ENCODE measurements at regions not wholly inside any gene's neighbourhood (a gene's known extent, or its start where the extent isn't known, plus 50 kb on each side); places are given as distances from the start of the nearest gene placed in this dataset.
"Not testable (repeated sequence)": the region's sequence is repeated elsewhere in the genome, so short reads cannot be mapped to it uniquely, and the experiment has no call there.

DNA sequence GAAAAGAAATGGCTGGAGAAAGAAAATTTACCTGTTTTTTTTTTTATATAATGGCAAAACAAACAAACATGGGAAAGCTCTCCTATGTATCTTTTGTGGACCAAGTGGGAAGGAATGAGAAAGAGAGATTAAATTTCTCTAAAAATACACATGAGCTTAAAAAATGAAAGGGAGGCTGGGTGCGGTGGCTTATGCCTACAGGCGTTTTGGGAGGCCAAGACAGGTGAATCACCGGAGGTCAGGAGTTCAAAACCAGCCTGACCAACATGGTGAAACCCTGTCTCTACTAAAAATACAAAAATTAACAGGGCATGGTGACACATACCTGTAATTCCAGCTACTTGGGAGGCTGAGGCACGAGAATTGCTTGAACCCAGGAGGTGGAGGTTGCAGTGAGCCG is 388.0 kb downstream of the TFAP2B start:
- H3K27me3 ChIP-seq (ENCODE audit: control insufficient read depth, insufficient read depth, low read length); DNase-seq (ENCODE audit: low read depth, low spot score); H3K4me1 ChIP-seq (ENCODE audit: control insufficient read depth, insufficient read depth, low read length); H3K27ac ChIP-seq (ENCODE audit: low read length); H3K36me3 ChIP-seq (ENCODE audit: control insufficient read depth, insufficient read depth, low read length); H3K9me3 ChIP-seq (ENCODE audit: control insufficient read depth, insufficient read depth, low read length); H3K4me3 ChIP-seq (ENCODE audit: low read length): not testable (repeated sequence)
- no CpG with 5 or more reads among the region's 5 CpGs for WGBS (ENCODE audit: insufficient coverage, insufficient read length)

DNA sequence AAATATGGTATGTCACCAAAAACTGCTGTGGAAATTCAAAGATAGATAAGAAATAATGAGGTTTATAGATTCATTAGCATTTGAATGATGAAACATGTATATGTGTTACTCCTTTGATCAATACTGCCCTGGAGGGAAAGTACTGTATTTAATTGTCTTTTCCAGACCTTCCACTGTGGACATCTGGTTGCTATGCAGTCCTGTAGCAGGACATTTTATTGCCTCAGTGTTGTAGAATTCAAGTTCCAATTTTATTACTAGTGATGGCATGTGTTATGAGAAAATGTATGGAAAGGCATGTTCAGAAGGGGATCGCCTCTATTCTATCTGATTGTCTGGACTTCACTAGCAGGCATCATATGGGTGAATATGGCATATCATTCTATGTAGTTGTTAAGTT is 391.0 kb downstream of the TFAP2B start:
- Histone ChIP-seq H3K36me3 (ENCODE audit: control insufficient read depth, insufficient read depth, low read length) (no peaks in the 10 kb centered on the region), H3K27ac (ENCODE audit: low read length) (no peak overlapping the region), H3K9me3 (ENCODE audit: control insufficient read depth, insufficient read depth, low read length) (no peaks in the 10 kb centered on the region), H3K4me3 (ENCODE audit: low read length) (no peak overlapping the region), H3K27me3 (ENCODE audit: control insufficient read depth, insufficient read depth, low read length) (no peaks in the 10 kb centered on the region), H3K4me1 (ENCODE audit: control insufficient read depth, insufficient read depth, low read length) (no peaks in the 10 kb centered on the region)
- no CpG with 5 or more reads among the region's 1 CpG for WGBS (ENCODE audit: insufficient coverage, insufficient read length)
- no peak for DNase-seq (ENCODE audit: low read depth, low spot score)

DNA sequence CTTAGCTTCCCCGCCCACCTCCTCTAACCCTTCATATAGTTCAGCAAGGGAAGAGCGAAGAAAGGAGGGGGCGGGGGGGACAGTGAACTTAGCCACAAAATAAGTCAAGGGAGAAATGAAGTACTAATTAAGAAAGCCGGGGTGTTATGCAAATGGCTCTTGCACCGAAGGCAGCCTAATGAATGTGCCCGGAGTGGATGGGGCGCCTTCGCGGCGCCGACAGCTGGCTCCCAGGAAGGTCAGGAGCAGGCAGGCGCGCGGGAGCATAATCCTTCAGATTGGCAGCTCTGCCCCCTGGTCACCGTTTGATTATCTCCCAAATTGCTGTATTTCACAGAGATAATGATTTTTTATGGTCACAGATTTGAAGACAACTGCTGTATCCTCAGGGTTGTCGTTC is 395.1 kb downstream of the TFAP2B start:
- no peak overlapping the region for H3K4me3 ChIP-seq (ENCODE audit: low read length)
- no CpG with 5 or more reads among the region's 16 CpGs for WGBS (ENCODE audit: insufficient coverage, insufficient read length)
- no peaks in the 10 kb centered on the region for H3K4me1 ChIP-seq (ENCODE audit: control insufficient read depth, insufficient read depth, low read length)
- no peak for DNase-seq (ENCODE audit: low read depth, low spot score)
- H3K36me3 ChIP-seq (ENCODE audit: control insufficient read depth, insufficient read depth, low read length) = no peaks in the 10 kb centered on the region
- H3K9me3 ChIP-seq (ENCODE audit: control insufficient read depth, insufficient read depth, low read length) = no peaks in the 10 kb centered on the region
- H3K27ac ChIP-seq (ENCODE audit: low read length) = no peak overlapping the region
- no peaks in the 10 kb centered on the region for H3K27me3 ChIP-seq (ENCODE audit: control insufficient read depth, insufficient read depth, low read length)

DNA sequence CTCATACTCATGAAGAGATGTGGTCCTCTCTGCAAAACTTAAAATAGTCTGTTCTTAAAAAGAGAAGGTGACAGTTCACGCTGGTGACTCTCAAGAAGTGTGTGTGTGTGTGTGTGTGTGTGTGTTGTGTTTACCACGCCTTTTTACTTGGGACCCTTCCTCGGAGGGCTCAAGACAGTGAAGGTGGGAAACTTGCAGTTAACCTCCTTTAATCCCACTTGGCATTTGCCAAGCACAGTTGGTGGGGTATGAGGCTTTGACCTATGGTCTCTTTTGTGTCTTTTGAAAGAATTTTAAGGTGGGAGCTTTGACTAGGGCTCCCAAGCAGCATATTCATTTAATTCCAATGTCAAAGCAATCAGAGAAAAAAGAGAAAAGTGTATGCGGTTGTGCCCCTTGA is 395.8 kb downstream of the TFAP2B start:
- no CpG with 5 or more reads among the region's 4 CpGs for WGBS (ENCODE audit: insufficient coverage, insufficient read length)

DNA sequence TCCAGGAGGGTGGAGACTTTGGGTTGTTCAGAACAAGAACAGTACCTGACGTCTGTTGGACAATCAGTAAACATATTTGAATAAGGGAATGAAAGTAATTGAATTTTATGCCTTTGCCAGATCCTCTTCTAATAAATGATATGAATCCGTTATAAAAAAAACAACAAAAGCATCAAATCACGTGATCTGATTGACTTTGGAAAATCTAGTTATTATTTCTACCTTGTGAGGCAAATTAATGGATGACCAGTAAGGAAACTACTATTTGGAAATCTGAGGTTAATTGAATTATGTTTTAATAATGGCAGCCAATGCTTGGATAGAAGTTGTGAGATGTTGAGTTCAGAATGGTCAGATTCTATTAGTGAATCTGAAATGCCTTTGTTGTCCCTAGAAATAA is 399.5 kb downstream of the TFAP2B start:
- Histone ChIP-seq H3K27ac (ENCODE audit: low read length) (no peak overlapping the region), H3K36me3 (ENCODE audit: control insufficient read depth, insufficient read depth, low read length) (no peaks in the 10 kb centered on the region), H3K9me3 (ENCODE audit: control insufficient read depth, insufficient read depth, low read length) (no peaks in the 10 kb centered on the region), H3K4me3 (ENCODE audit: low read length) (no peak overlapping the region), H3K27me3 (ENCODE audit: control insufficient read depth, insufficient read depth, low read length) (no peaks in the 10 kb centered on the region), H3K4me1 (ENCODE audit: control insufficient read depth, insufficient read depth, low read length) (no peaks in the 10 kb centered on the region)
- no peak for DNase-seq (ENCODE audit: low read depth, low spot score)
- no CpG with 5 or more reads among the region's 3 CpGs for WGBS (ENCODE audit: insufficient coverage, insufficient read length)

More for the DNA sequence above, 395.8 kb downstream of the TFAP2B start:
- Histone ChIP-seq H3K27me3 (ENCODE audit: control insufficient read depth, insufficient read depth, low read length) (no peaks in the 10 kb centered on the region), H3K27ac (ENCODE audit: low read length) (no peak overlapping the region), H3K36me3 (ENCODE audit: control insufficient read depth, insufficient read depth, low read length) (no peaks in the 10 kb centered on the region), H3K4me1 (ENCODE audit: control insufficient read depth, insufficient read depth, low read length) (no peaks in the 10 kb centered on the region), H3K4me3 (ENCODE audit: low read length) (no peak overlapping the region), H3K9me3 (ENCODE audit: control insufficient read depth, insufficient read depth, low read length) (no peaks in the 10 kb centered on the region)
- DNase-seq (ENCODE audit: low read depth, low spot score) = no peak

DNA sequence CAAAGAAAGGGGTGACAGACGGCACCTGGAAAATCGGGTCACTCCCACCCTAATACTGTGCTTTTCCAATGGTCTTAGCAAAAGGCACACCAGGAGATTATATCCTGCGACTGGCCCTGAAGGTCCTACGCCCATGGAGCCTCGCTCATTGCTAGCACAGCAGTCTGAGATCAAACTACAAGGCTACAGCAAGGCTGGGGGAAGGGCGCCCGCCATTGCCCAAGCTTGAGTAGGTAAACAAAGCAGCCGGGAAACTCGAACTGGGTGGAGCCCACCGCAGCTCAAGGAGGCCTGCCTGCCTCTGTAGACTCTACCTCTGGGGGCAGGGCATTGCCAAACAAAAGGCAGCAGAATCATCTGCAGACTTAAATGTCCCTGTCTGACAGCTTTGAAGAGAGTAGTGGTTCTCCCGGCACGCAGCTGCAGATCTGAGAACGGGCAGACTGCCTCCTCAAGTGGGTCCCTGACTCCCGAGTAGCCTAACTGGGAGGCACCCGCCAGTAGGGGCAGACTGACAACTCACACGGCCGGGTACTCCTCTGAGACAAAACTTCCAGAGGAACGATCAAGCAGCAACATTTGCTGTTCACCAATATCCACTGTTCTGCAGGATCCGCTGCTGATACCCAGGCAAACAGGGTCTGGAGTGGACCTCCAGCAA is 406.0 kb downstream of the TFAP2B start:
- H3K4me1 ChIP-seq (ENCODE audit: control insufficient read depth, insufficient read depth, low read length); H3K27ac ChIP-seq (ENCODE audit: low read length); H3K27me3 ChIP-seq (ENCODE audit: control insufficient read depth, insufficient read depth, low read length); H3K9me3 ChIP-seq (ENCODE audit: control insufficient read depth, insufficient read depth, low read length); H3K4me3 ChIP-seq (ENCODE audit: low read length); H3K36me3 ChIP-seq (ENCODE audit: control insufficient read depth, insufficient read depth, low read length); DNase-seq (ENCODE audit: low read depth, low spot score): not testable (repeated sequence)
- WGBS (ENCODE audit: insufficient coverage, insufficient read length) = no CpG with 5 or more reads among the region's 19 CpGs

DNA sequence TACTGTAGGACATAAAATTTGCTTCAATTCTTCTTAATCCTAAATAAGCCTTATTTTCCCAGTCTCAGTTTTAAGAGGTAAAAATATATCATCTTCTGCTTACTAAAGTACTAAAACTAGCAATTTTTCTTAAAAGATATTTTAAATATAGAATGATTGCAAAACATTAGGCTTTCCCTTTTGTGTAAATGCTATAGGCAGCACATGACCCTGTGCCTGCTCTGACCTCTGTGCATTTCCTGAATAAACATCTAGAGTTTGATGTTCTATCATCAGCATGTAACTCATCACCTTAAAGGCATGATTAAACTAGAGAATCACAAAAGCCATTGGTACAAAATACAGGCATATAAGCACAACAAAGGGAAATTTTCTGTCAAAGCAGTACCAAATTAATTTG is 422.7 kb downstream of the TFAP2B start:
- Histone ChIP-seq H3K27ac (ENCODE audit: low read length) (no peak overlapping the region), H3K4me3 (ENCODE audit: low read length) (no peak overlapping the region), H3K9me3 (ENCODE audit: control insufficient read depth, insufficient read depth, low read length) (no peaks in the 10 kb centered on the region), H3K4me1 (ENCODE audit: control insufficient read depth, insufficient read depth, low read length) (no peaks in the 10 kb centered on the region), H3K36me3 (ENCODE audit: control insufficient read depth, insufficient read depth, low read length) (no peaks in the 10 kb centered on the region), H3K27me3 (ENCODE audit: control insufficient read depth, insufficient read depth, low read length) (no peaks in the 10 kb centered on the region)
- no peak for DNase-seq (ENCODE audit: low read depth, low spot score)

DNA sequence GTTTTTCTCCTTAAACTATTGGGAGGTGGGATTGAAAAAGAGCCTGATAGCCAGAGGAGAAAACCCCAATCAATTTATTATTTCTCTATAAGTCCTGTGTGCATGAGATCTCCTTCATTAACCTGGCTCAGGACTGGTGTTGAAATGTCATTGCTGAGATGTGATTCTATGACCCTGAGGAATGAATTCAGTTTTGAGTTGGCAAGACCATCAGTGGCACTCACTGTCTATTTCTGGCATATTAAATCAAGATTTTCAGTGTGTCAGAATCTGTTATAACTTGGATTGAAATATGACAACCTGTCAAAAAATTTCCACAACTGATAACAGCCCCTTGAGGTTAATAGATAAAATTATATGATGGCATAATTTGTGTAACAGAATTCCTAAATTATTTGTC is 431.1 kb downstream of the TFAP2B start:
- Histone ChIP-seq H3K4me1 (ENCODE audit: control insufficient read depth, insufficient read depth, low read length) (no peaks in the 10 kb centered on the region), H3K27ac (ENCODE audit: low read length) (no peak overlapping the region), H3K9me3 (ENCODE audit: control insufficient read depth, insufficient read depth, low read length) (no peaks in the 10 kb centered on the region), H3K4me3 (ENCODE audit: low read length) (no peak overlapping the region), H3K27me3 (ENCODE audit: control insufficient read depth, insufficient read depth, low read length) (no peaks in the 10 kb centered on the region), H3K36me3 (ENCODE audit: control insufficient read depth, insufficient read depth, low read length) (no peaks in the 10 kb centered on the region)
- no peak for DNase-seq (ENCODE audit: low read depth, low spot score)

DNA sequence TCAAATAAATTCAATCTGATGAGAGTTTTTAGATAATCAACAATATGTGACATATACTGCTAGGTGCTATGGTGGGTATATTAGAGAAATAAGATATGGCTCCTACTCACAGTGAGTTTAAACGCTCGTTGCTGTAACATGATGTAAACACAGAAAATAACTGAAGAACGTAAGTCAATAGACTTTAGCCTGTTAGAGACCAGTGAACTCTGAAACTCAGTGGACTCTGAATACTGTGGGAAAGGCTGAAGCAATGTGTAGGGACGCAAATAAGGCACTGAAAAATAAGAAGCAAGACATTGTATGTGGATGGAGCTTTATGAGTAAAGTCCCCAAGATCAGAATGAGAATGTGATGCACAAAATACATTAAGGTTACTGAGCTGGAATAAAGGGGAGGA is 431.6 kb downstream of the TFAP2B start:
- Histone ChIP-seq H3K27ac (ENCODE audit: low read length) (no peak overlapping the region), H3K4me3 (ENCODE audit: low read length) (no peak overlapping the region), H3K36me3 (ENCODE audit: control insufficient read depth, insufficient read depth, low read length) (no peaks in the 10 kb centered on the region), H3K9me3 (ENCODE audit: control insufficient read depth, insufficient read depth, low read length) (no peaks in the 10 kb centered on the region), H3K4me1 (ENCODE audit: control insufficient read depth, insufficient read depth, low read length) (no peaks in the 10 kb centered on the region), H3K27me3 (ENCODE audit: control insufficient read depth, insufficient read depth, low read length) (no peaks in the 10 kb centered on the region)
- DNase-seq (ENCODE audit: low read depth, low spot score) = no peak
- WGBS (ENCODE audit: insufficient coverage, insufficient read length) = no CpG with 5 or more reads among the region's 4 CpGs

DNA sequence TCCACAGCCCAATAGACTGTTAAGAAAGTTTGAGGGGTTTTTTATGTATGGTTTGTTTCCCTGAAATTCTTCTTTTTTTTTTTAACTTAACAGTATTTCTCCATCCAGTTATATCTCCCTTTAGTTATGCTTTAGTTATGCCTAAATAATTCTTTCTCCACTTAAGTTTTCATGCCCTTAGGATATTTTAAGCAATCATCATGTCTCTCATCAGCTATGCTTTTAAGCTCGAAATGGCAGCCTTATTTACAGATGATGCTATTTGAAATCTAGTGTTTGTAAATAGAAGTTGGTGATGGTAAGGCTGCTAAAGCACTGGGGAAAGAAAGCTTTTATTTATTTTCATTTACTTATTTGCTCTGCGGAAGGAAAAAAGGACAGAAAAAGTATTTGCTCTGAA is 439.3 kb downstream of the TFAP2B start:
- no peaks in the 10 kb centered on the region for H3K4me1 ChIP-seq (ENCODE audit: control insufficient read depth, insufficient read depth, low read length)
- H3K27me3 ChIP-seq (ENCODE audit: control insufficient read depth, insufficient read depth, low read length) = no peaks in the 10 kb centered on the region
- no peaks in the 10 kb centered on the region for H3K36me3 ChIP-seq (ENCODE audit: control insufficient read depth, insufficient read depth, low read length)
- H3K9me3 ChIP-seq (ENCODE audit: control insufficient read depth, insufficient read depth, low read length) = no peaks in the 10 kb centered on the region
- DNase-seq (ENCODE audit: low read depth, low spot score) = no peak
- H3K4me3 ChIP-seq (ENCODE audit: low read length) = no peak overlapping the region
- no CpG with 5 or more reads among the region's 2 CpGs for whole genome bisulfite sequencing (ENCODE audit: insufficient coverage, insufficient read length)
- H3K27ac ChIP-seq (ENCODE audit: low read length) = no peak overlapping the region

DNA sequence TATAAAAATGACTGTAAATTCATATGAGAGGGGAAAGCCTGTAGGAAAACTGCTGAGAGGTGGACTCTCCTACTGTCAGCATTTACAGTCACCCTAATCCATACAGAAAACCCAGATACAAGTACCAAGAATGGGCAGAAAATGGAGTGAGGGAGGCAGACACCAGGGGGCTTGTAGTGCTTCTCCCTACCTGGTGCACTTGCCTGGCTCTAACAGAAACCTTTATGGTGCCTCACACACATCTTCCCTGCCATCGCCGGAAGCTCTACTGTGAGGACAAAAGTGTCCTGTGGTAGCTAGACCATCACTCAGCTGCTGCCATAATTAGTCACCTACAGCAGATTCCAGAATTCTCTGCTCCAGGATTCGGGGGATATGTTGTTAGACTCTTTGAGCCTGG is 441.3 kb downstream of the TFAP2B start:
- WGBS (ENCODE audit: insufficient coverage, insufficient read length) = no CpG with 5 or more reads among the region's 3 CpGs
- Histone ChIP-seq H3K27ac (ENCODE audit: low read length) (no peak overlapping the region), H3K4me3 (ENCODE audit: low read length) (no peak overlapping the region), H3K4me1 (ENCODE audit: control insufficient read depth, insufficient read depth, low read length) (no peaks in the 10 kb centered on the region), H3K9me3 (ENCODE audit: control insufficient read depth, insufficient read depth, low read length) (no peaks in the 10 kb centered on the region), H3K36me3 (ENCODE audit: control insufficient read depth, insufficient read depth, low read length) (no peaks in the 10 kb centered on the region), H3K27me3 (ENCODE audit: control insufficient read depth, insufficient read depth, low read length) (no peaks in the 10 kb centered on the region)
- DNase-seq (ENCODE audit: low read depth, low spot score) = no peak

Measured in iPS DF 6.9 (cell line).